ENCODE measurements at regions not wholly inside any gene's neighbourhood (a gene's known extent, or its start where the extent isn't known, plus 50 kb on each side); places are given as distances from the start of the nearest gene placed in this dataset.

DNA sequence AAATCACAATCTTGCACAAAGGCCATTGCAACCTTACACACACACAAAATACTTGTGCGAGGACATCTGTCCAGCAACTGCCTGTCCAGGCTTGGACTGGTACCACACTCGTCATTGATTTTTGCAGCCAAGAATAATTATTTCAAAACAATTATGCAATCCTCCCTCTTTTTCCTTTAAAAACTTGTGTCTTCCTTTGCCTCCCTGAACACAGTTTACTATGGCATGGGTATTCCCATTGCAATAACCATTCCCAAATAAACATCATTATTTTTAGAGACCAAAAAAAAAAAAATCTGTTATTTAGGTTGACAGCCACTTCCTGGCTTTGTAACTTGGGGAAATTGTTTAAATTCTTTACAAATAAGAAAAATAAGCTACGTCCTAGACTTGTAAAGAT lies 54.0 kb downstream of the C11orf91 start:
- FAIRE-seq (no peak), DNase-seq (ENCODE audit: insufficient read length, low spot score) (no peak)

DNA sequence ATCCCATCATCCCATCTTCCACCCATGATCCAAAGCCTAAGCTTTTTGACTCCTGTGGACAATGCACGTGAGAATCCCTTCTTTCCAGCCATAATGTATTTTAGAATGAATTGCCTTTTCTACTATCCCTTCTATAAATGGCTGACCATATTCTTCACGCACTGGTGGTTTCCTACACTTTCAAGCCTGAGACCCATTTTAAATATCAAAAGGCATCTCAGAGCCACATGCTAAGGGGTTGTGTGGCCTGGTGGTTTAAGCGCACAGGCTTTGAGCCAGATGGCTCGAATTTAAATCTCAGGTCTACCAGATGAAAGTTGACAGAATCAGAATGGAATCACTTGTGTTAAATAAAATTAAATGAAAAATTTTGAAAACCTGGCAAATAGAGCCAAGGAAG lies 54.5 kb downstream of the C11orf91 start:
- FAIRE-seq: no peak
- DNase-seq (ENCODE audit: insufficient read length, low spot score): no peak

DNA sequence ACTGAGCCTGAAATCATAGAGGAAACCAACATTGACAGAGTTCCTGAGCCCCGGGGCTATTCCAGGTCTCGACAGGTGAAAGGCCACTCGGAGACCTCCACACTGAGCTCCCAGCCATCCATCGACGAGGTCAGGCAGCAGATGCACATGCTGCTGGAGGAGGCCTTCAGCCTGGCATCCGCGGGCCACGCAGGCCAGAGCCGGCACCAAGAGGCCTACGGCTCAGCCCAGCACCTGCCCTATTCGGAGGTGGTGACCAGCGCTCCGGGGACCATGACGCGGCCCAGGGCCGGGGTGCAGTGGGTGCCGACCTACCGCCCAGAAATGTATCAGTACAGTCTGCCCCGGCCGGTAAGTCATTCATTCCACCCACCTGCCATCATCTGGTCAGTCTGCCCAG lies 54.9 kb downstream of the C11orf91 start:
- DNase-seq (ENCODE audit: insufficient read length, low spot score): no peak
- FAIRE-seq: no peak

DNA sequence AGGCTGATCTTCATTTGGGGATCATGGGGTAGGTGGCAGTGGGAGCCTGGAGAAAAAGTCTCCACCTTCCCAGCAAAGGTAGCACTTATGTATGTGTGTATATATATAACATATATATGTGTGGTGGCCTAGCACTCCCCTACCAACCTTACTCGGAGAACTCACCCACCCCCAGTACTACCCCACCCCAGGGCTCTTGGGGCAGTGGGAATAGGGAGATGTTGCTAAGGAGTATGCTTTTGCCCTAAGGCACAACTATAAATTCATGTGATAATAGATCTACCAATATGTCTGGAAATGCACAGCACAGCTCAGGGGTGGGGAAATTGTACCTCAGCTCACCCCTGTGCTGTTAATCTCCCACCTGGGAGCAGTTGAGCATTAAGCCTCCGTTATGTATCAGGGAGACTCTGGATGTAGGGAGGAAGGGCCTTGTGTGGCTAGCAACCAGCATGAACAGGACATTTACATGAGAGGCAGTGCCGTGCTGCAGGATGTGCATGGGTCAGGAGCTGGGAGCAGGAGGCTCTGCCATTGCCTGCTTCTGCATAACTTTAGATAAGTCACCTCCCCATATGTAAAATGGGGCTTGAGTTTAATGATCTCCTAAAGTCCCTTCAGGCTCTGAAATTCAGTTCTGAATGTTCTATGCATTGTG lies 57.3 kb downstream of the C11orf91 start:
- FAIRE-seq: no peak
- no peak for DNase-seq (ENCODE audit: insufficient read length, low spot score)

DNA sequence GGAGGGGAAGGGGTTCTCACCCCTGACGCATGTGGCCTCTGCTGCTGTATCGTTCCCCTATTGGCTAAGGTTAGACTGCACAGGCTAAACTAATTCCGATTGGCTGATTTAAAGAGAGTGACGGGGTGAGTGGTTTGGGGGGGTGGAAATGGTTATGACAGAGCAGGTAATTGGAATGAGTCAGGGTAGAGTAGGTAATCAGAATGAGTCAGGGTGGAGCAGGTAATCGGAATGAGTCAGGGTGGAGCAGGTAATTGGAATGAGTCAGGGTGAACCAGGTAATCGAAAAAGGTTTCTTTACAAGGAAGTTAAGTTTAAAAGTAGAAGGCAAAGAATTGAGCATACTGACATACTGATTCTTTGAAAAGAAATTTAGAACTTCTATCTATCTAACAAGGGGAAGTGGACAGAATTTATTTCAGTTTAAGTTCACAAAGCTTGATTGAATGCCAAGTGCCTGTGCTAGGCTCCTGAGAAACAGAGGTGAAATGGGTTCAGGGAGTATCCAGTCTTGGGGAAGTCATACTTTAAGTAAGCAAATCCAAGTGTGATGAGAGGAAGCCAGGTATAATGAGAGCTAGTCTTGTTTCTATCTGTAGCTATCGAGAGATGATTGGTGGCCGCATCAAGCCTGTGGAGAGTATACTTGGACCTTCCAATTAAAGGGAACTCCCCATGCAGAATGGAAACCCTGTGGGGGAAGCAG lies 58.0 kb downstream of the C11orf91 start:
- FAIRE-seq (no peak), DNase-seq (ENCODE audit: insufficient read length, low spot score) (no peak)

DNA sequence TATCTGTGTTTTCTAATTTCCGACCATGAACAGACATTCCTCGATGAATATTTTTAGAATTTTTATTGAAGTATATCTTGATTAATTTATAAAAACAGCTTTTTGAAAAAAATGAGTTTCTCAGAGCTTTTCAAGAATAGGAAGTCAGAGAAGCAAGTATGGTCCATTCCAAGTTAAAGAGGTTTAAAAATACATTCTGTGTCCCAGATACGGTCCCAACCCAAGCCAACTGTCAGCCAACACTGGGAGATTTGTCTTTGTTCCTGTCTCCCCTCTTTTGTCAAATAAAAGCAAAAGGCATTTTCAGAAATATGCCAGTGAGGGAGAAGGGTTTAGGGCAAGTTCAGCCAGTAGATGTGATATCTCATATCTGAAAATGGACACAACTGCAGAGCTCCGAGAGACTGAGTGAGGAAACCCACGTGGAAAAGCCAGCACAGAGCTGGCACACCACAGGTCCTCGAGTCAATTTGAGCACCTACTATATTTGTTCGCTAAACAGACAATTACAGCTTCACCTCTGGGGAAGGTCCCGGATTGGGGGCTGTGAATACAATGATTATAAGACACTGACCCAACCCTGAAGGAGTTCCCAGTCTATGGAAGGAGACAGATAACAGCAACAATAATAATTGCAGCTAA lies 59.8 kb downstream of the C11orf91 start:
- DNase-seq (ENCODE audit: insufficient read length, low spot score) (no peak), FAIRE-seq (no peak)

DNA sequence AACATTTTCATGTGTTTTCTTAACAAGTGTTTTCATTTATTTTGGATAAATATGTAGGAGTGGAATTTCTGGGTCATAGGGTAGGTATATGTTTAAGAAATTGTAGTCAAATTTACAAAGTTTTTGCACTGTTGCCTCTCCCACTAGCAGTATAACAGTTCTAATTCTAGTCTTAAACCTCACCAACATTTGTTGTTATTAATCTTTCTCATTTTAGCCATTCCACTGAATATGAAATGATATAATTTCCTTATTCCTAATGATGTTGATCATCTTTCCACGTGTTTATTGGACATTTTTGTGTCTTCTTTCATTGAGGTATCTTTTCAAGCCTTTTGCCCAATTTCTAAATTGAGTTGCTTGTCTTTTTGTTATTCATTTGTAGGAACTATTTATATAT lies 62.0 kb downstream of the C11orf91 start:
- FAIRE-seq (no peak), DNase-seq (ENCODE audit: insufficient read length, low spot score) (no peak)

DNA sequence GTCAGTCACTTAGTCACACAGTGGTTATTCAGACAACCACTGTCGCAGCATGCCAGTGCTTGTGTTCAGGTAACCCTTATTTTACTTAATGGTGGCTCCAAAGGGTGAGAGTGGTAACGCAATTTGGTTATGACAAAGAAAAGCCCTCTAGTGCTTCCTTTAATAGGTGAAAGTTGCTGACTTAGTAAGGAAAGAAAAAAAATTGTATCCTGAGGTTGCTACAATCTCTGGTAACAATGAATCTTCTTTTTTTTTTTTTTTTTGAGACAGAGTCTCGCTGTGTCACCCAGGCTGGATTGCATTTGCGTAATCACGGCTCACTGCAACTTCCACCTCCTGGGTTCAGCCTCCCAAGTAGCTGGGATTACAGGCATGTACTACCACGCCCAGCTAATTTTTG lies 64.5 kb downstream of the C11orf91 start:
- FAIRE-seq: no peak
- no peak for DNase-seq (ENCODE audit: insufficient read length, low spot score)

DNA sequence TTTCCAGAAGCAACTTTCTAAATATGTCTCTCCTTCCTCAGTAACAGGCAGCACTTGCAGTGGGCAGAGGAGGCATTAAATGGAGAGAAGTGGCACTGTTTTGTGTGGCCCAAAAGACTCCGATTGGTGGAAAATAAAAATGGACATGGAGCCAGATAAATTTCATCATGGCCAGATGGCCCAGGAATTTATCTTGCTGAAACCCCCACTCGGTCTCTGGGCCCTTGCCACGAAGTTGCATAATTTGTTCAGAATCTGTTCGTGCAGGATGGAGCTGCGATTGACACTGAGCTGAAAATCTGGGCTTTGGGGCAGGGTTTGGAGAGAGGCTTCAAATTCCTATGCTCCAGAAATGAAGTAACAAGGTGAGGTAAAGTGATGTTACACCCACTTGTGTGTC lies 65.5 kb downstream of the C11orf91 start:
- FAIRE-seq (no peak), DNase-seq (ENCODE audit: insufficient read length, low spot score) (no peak)

DNA sequence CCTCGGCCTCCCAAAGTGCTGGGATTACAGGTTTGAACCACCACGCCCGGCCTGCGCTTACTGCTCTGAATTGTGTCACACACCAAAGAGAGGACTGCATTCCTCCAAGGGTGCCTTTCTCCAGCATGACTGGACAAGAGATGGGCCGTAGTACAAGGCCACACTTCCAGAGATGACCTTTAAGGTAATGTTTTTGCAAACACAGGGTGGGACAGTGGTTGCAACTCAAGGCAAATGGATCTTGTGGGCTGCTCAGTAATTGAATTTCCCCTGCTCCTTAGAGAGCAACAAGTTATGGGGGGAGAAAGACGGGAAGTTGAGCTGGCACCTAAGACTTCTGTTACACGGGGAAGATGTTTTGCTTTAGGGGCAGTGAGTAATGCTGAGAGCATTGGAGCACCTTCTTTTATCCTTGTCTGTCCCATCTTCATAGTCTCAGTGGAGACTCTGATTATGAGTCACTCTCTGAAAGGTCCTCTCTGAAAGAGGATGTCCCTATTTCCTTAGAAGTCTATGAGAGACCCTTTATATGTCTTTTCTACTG lies 66.3 kb downstream of the C11orf91 start:
- DNase-seq (ENCODE audit: insufficient read length, low spot score) (no peak), FAIRE-seq (no peak)

DNA sequence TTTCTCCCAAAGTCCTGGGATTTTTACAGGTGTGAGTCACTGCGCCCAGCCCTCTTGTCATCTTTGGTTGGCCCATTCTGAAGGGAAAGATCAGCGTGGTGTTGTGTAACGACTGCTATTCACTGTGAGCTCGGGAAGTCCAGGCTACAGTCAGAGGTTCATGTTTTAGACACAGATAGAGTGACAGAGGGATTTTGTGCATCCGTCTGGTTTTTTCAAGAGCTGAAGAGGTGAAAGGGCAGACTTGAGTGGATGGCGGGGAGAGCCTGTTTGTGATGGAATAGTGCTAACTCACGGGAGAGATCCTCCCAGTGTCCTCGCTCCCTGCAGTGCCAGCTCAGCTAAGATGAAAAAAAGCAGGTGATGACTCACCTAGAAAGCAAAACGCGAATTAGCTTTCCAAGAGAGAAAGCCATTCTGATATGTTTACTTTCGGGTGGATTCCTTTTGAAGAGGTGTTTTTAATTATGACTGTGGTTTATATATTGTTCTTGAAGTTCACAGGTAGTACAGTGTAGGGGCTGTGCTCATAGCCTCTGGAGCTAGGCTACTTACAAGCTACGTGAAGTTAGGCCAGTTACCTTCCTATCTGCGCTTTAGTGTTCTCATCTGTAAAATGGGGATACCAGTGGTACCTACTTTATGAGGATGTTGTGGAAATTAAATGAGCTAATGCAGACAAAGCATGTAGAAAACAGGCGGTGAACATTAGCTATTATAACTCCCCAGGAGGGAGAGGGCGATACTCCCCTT lies 67.2 kb downstream of the C11orf91 start:
- FAIRE-seq (no peak), DNase-seq (ENCODE audit: insufficient read length, low spot score) (no peak)

DNA sequence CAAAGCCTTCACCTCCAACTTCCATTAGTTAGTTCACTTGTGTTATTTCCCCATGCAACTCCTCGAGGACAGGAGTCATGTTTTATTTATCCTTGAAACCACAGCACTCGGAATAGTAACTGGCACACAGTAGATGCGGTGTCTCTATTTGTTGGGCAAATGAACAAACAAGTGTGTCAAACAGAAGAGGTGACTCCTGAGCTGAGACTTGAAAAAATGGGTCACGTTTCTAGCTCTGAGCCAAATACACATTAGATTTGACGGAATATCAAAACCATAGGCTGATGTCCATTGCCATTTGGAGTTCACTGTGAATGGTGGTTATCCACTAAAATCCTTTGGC lies 68.9 kb downstream of the C11orf91 start:
- DNase-seq (ENCODE audit: insufficient read length, low spot score) (no peak), FAIRE-seq (no peak)

DNA sequence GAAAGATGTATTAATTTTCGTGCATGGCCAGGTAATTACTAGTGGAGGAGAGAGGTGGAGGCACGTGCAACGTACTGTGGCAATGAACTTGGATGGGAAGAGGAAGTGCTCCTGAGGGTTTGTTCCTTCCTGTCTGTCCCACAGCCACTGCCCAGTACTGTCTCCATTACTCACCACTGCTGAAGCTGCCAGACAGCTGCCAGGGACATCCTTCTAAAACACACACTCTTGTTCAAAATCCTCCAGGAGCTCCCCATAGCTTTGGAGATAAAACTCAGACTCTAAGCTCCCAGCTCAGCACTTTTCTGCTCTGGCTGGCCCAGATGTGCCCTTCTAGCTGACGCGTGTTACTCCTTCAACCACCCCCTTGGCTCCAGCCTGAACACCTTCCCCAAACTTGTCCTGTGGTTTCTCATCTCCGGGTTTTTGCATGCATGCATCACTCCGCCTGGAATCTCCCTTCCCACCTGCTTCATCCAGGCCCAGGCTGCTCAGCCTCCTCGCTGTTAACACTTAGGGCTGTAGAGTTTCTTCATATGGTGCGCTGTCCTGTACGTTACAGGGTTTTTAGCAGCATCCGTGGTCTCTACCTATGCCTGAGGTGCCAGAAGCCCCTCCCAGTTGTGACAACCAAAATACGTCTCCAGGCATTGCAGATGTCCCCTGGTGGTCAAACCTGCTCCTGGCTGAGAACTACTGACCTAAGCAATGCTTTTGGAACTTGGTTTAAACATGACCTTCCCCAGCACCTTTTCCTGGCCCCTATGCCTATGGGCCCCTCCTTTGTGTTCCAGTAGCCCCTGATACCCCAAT lies 69.5 kb downstream of the C11orf91 start:
- no peak for DNase-seq (ENCODE audit: insufficient read length, low spot score)
- FAIRE-seq: no peak

DNA sequence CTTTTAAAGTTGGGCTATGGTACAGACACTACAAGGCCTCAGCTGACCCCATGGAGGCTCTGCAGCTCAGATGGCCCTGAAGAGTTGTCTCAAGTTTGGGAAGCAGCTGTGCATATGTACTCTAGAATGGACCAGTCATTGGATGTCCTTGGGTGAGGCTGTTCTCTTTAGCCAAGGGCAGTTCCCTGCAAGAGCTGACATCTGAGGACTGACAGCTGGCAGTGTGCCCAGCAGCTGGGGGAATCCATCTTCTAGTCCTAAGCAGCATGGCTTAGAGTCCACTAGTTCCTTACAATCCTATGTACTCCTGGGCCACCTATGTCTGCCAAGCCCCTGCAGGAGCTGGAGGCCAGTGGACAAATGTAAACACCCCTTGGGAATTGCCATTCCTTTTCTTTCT lies 76.5 kb downstream of the C11orf91 start:
- DNase-seq (ENCODE audit: insufficient read length, low spot score) (no peak), FAIRE-seq (no peak)

DNA sequence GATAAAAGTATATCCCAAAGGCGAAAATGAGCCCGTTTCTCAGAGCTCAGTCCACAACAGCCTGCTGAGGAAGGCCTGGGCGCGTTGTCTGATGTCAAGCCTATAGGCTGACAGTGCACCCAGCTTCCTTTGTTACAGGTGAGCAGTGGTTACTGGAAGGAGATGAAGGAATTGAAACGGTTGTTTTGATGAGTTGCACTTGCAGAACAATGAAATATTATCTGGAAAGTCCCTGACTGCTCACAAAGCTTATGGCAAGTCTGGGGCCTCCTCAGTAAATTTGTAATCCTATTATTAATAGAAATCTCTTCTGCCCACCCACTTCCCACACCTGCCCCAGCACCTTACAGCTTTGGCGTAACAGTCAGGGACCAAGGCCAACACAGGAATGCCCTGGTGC lies 77.8 kb downstream of the C11orf91 start:
- no peak for DNase-seq (ENCODE audit: insufficient read length, low spot score)
- no peak for FAIRE-seq

DNA sequence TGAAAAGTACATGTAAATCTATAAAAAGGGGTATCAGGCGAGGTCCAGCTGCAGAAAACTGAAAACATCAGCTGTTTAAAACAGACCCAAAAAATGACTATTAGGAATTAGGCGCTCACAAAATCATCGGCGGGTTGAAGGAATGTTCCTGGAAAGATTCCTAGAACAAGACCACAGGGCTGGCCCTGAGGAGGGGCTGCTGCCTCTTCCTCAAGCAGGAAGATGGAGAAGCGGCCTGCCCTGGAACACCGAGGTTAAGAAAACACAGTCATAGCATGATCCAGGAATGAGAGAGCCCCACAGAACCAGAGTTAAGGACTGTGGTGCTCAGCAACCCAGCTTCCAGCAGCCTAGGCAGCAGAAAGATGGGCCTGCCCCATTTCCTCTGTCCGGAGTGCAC lies 78.4 kb downstream of the C11orf91 start:
- no peak for DNase-seq (ENCODE audit: insufficient read length, low spot score)

DNA sequence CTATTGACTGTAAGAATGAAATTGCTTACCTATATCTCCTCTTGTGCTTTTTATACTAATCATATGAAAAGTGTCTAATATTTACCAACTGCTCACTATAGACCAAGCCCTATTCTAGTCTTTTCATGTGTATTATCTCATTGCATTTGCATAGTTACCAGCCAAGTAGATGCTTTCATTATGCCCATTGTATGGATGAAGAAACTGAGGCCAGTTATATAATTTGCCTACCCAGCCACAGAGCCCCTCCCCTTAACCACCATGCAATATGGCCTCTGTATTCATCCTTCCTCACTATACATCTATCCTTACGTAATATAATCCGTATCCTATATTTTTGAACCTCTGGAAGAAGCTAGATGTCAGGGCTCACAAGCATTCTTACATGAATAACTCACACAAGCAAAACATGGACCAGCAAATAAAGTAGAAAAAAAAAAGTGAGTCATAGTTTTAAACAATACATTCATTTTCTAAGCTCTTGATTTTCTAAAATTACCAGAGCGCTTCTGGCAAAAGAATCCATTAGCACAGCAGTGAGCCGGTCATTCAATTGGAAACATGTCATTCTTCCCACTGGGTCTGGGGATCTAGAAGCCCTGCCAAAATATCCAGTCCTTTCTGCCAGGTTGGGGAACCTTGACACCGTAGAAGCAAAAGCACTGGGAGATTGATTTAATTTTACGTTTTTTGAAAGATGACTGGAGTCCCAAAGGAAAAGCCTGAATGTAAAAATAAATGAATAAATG lies 80.0 kb downstream of the C11orf91 start:
- DNase-seq (ENCODE audit: insufficient read length, low spot score): no peak
- no peak for FAIRE-seq

More for the DNA sequence above, 78.4 kb downstream of the C11orf91 start:
- no peak for FAIRE-seq

DNA sequence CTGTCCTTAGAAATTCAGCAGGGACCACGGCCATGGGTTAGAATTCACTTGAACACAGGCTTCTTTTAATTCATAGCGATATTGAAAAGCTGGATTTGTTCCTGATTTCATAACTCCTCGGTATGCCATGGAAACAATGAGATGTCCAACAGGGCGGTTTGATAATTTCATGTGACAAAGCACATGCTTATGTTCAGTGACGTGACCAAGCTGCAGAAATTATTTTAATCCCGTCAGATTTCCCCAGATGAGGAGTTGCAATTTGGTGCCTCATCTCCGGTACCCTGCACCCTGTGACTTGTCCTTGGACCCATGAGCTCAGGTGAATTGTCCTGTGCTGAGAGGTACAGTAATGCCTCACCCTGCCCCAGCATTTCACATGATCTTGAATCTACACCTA lies 81.7 kb downstream of the C11orf91 start:
- FAIRE-seq (no peak), DNase-seq (ENCODE audit: insufficient read length, low spot score) (no peak)

DNA sequence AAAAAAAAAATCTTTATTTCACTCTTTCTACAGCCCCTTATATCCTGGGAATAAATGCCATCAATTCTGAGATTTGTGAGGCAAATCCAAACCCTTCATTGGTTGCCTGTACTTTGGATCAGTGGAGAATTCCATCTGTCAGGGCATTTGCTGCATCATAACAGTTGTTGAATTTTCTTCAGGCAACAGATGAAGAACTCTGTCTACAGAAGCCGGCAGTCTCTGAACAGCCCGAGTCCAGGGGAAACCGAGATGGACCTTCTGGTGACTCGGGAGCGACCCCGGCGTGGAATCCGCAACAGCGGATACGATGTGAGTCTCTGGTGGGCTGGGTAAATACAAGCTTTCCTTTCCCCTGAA lies 82.3 kb downstream of the C11orf91 start:
- no peak for FAIRE-seq
- no peak for DNase-seq (ENCODE audit: insufficient read length, low spot score)

Data from GM19239 (cell line).